ENCODE measurements at regions not wholly inside any gene's neighbourhood (a gene's known extent, or its start where the extent isn't known, plus 50 kb on each side); places are given as distances from the start of the nearest gene placed in this dataset.

- intact Hi-C loops (cut with DNase I): no loop called here
- no peak for DNase-seq (ENCODE audit: low spot score)
Measured at GRCh38 chr5:165508286-165508685, 2002.9 kb downstream of the MAT2B start.

- DNase-seq (ENCODE audit: low spot score): no peak
- intact Hi-C loops (cut with DNase I): no loop called here
Measured at GRCh38 chr5:165508861-165509260, 2003.4 kb downstream of the MAT2B start.

- intact Hi-C loops (cut with DNase I): no loop called here
- DNase-seq (ENCODE audit: low spot score): no peak
Measured at GRCh38 chr5:165521816-165522610, 2016.6 kb downstream of the MAT2B start.

GRCh38 chr5:165525271-165525670 lies 2019.9 kb downstream of the MAT2B start:
- no peak for DNase-seq (ENCODE audit: low spot score)
- intact Hi-C loops (cut with DNase I): no loop called here

- no peak for DNase-seq (ENCODE audit: low spot score)
- intact Hi-C loops (cut with DNase I): no loop called here
Measured at GRCh38 chr5:165526357-165526756, 2020.9 kb downstream of the MAT2B start.

GRCh38 chr5:165527577-165527976 lies 2022.2 kb downstream of the MAT2B start:
- intact Hi-C loops (cut with DNase I): no loop called here

GRCh38 chr5:165538065-165538464 lies 2032.6 kb downstream of the MAT2B start:
- DNase-seq (ENCODE audit: low spot score): no peak
- intact Hi-C loops (cut with DNase I): no loop called here

More at GRCh38 chr5:165527577-165527976, 2022.2 kb downstream of the MAT2B start:
- DNase-seq (ENCODE audit: low spot score): no peak

- intact Hi-C loops (cut with DNase I): no loop called here
- DNase-seq (ENCODE audit: low spot score): no peak
Measured at GRCh38 chr5:165559645-165560044, 2054.2 kb downstream of the MAT2B start.

- DNase-seq (ENCODE audit: low spot score): no peak
- intact Hi-C loops (cut with DNase I): no loop called here
Measured at GRCh38 chr5:165560648-165561047, 2055.2 kb downstream of the MAT2B start.

GRCh38 chr5:165565911-165566310 lies 2060.5 kb downstream of the MAT2B start:
- intact Hi-C loops (cut with DNase I): no loop called here
- DNase-seq (ENCODE audit: low spot score): no peak

GRCh38 chr5:165569551-165569950 lies 2064.1 kb downstream of the MAT2B start:
- no peak for DNase-seq (ENCODE audit: low spot score)

GRCh38 chr5:165573445-165573844 lies 2068.0 kb downstream of the MAT2B start:
- DNase-seq (ENCODE audit: low spot score): no peak
- intact Hi-C loops (cut with DNase I): no loop called here

More at GRCh38 chr5:165569551-165569950, 2064.1 kb downstream of the MAT2B start:
- intact Hi-C loops (cut with DNase I): no loop called here

GRCh38 chr5:165574100-165574499 lies 2068.7 kb downstream of the MAT2B start:
- DNase-seq (ENCODE audit: low spot score): no peak
- intact Hi-C loops (cut with DNase I): no loop called here

GRCh38 chr5:165576678-165577275 lies 2071.4 kb downstream of the MAT2B start:
- no peak for DNase-seq (ENCODE audit: low spot score)
- intact Hi-C loops (cut with DNase I): no loop called here

GRCh38 chr5:165579911-165580310 lies 2074.5 kb downstream of the MAT2B start:
- intact Hi-C loops (cut with DNase I): no loop called here

GRCh38 chr5:165594693-165595092 lies 2089.3 kb downstream of the MAT2B start:
- no peak for DNase-seq (ENCODE audit: low spot score)
- intact Hi-C loops (cut with DNase I): no loop called here

More at GRCh38 chr5:165579911-165580310, 2074.5 kb downstream of the MAT2B start:
- no peak for DNase-seq (ENCODE audit: low spot score)

GRCh38 chr5:165602529-165602928 lies 2097.1 kb downstream of the MAT2B start:
- intact Hi-C loops (cut with DNase I): no loop called here
- DNase-seq (ENCODE audit: low spot score): no peak

- intact Hi-C loops (cut with DNase I): no loop called here
- no peak for DNase-seq (ENCODE audit: low spot score)
Measured at GRCh38 chr5:165607026-165607425, 2101.6 kb downstream of the MAT2B start.

GRCh38 chr5:165609871-165610270 lies 2104.5 kb downstream of the MAT2B start:
- DNase-seq (ENCODE audit: low spot score): no peak
- intact Hi-C loops (cut with DNase I): no loop called here

- intact Hi-C loops (cut with DNase I): no loop called here
- no peak for DNase-seq (ENCODE audit: low spot score)
Measured at GRCh38 chr5:165616490-165617405, 2111.3 kb downstream of the MAT2B start.

All from cardiac septum (tissue), 1 donor.